Brain microvascular endothelial cell (primary cell): ENCODE measurements at regions not wholly inside any gene's neighbourhood (a gene's known extent, or its start where the extent isn't known, plus 50 kb on each side); places are given as distances from the start of the nearest gene placed in this dataset.

ENCODE experiments used
- DNase-seq: peaks from one replicate; pipeline ENCODE4 v3.0.0-alpha.2; 2020
- H3K27ac ChIP-seq: fragments of 250-450 bp; sonication (Bioruptor Pico); 2 replicates; pipeline ENCODE4 v1.5.1; 2020; ENCODE audit warnings: mild to moderate bottlenecking, moderate library complexity
- H3K27me3 ChIP-seq: fragments of 250-450 bp; sonication (Bioruptor Pico); replicated peaks from 2 replicates; pipeline ENCODE4 v1.5.1; 2020; ENCODE audit warnings: mild to moderate bottlenecking
- H3K36me3 ChIP-seq: fragments of 250-450 bp; sonication (Bioruptor Pico); replicated peaks from 2 replicates; pipeline ENCODE4 v1.5.1; 2020; ENCODE audit warnings: mild to moderate bottlenecking
- H3K4me3 ChIP-seq: 2 replicates; pipeline ENCODE4 v1.5.1; 2011; ENCODE audit warnings: low read depth, mild to moderate bottlenecking, control low read depth, low read length, moderate library complexity
- in situ Hi-C: cut with HindIII; loops from 2 replicates; pipeline ENCODE4 v1.10.0; 2017; ENCODE audit warnings: low sequenced_read_pairs, low pct_ligation_motif_present
- TF ChIP-seq, protein P1 (sequence below): IDR thresholded peaks from 2 replicates; pipeline ENCODE4 v1.5.1; 2011; ENCODE audit warnings: low read depth, mild to moderate bottlenecking, moderate library complexity, low read length, control low read depth, inconsistent platforms; ENCODE audit errors: missing control alignments

DNA sequence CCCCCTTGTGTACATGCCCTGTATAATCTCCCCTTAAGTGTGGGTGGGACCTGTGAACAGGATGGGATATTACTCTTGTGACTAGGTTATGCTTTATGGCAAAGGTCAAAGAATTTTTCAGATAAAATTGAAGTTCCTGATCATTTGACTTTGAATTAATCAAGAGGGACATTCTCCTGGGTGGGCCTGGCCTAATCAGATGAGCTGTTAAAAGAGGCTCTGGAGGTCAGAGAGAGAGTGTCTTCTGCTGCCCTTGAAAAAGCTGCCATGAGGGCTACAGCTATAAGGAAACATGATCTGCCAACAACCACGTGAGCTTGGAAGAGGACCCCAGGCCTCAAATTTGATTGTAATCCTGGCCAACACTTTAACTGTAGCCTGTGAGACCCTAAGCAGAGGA lies 125.6 kb upstream of the CSF3R start:
- in situ Hi-C loops, result no loop called here

DNA sequence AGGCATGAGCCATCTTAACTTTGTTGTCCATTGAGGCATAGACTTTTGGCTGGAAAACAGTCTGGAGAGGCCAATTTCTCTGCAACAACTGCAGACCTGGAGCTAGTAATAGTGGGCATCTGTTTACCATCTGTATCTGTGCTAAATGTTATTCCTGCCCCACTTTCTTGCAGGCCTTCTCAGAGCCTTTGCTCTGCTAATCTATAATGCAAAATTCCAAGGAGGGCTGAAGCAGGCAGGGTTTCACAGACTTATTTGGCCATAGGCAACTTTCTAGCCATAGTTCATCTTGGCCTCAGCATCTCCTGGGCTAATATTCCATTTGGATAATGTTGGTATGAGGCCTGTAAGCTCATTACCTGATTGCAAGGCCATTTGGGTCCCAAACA lies 124.5 kb upstream of the CSF3R start:
- H3K36me3 ChIP-seq, result no peaks in the 10 kb centered on the region
- in situ Hi-C loops, result no loop called here
- H3K27ac ChIP-seq, result no peak overlapping the region

More for the DNA sequence above, 125.6 kb upstream of the CSF3R start:
- TF ChIP-seq, protein P1, sequence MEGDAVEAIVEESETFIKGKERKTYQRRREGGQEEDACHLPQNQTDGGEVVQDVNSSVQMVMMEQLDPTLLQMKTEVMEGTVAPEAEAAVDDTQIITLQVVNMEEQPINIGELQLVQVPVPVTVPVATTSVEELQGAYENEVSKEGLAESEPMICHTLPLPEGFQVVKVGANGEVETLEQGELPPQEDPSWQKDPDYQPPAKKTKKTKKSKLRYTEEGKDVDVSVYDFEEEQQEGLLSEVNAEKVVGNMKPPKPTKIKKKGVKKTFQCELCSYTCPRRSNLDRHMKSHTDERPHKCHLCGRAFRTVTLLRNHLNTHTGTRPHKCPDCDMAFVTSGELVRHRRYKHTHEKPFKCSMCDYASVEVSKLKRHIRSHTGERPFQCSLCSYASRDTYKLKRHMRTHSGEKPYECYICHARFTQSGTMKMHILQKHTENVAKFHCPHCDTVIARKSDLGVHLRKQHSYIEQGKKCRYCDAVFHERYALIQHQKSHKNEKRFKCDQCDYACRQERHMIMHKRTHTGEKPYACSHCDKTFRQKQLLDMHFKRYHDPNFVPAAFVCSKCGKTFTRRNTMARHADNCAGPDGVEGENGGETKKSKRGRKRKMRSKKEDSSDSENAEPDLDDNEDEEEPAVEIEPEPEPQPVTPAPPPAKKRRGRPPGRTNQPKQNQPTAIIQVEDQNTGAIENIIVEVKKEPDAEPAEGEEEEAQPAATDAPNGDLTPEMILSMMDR, result no peak
- Histone ChIP-seq H3K27ac (no peak overlapping the region), H3K4me3 (no peak overlapping the region), H3K27me3 (no peaks in the 10 kb centered on the region), H3K36me3 (no peaks in the 10 kb centered on the region)
- DNase-seq, result no peak

DNA sequence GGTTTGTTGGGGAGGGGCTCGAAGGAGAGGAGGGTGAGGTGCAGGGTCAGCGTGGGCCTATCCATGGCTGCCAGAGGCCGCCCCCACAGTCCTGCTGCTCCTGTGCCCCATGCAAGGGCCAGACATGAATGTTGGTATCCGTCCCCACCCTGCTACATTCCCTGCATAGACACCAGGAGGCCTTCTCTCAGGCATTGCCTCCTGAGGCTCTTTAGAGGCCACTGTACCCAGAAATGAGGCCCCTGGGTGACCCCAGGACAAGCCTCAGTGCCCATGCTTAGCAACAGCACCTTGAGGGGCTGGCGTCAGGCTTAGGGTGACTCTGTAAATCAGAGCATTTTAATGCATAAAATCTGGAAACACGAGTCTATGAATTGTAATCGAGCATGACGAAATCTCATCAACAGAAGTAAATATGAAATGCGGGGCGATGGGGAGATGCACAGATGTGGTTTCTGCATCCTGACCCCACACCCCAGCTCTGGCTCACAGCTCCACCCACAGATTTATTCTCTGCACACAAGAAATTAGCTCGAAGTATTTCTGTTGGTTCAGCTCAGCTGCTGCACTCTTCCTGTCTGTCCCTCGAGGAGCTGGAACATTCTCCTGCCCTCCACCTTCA lies 124.0 kb upstream of the CSF3R start:
- H3K4me3 ChIP-seq, result no peak overlapping the region
- in situ Hi-C loops, result no loop called here
- no peak for DNase-seq
- TF ChIP-seq, protein P1, result no peak
- H3K27me3 ChIP-seq, result no peaks in the 10 kb centered on the region
- no peak overlapping the region for H3K27ac ChIP-seq
- H3K36me3 ChIP-seq, result no peaks in the 10 kb centered on the region

More for the DNA sequence above, 124.5 kb upstream of the CSF3R start:
- no peak for DNase-seq
- Histone ChIP-seq H3K4me3 (no peak overlapping the region), H3K27me3 (no peaks in the 10 kb centered on the region)
- TF ChIP-seq, protein P1, result no peak

DNA sequence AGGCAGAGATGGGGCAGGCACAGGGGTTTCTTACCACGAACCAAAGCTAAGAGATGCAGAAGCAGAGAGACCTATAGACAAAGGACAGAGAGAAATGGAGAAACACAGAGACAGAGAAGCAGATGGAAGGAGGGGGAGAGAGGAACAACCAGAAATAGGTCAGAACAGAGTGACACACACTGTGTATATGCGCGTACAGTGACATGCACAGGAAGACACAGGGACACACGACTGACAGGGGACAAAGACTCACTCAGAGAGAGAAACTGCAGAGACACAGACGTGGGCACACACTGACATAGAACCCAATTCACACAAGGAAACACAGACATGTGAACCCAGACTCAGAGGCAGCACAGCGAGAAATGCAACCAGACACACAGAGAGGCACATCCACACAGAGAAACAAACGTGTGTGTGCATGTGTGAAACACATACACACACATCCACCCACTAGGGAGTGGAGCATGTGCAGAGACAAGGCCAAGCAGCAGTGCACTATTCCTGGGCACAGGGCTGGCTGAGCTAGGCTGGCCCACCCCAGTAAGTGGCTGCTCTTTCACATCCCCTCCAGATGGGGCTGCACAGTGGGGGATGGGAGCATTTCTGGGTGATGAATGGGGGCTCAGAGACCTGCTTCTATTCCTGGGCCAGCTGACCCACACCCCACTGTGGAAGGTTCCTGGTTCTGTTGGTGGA lies 123.4 kb upstream of the CSF3R start:
- TF ChIP-seq, protein P1, result no peak
- no peak overlapping the region for H3K4me3 ChIP-seq
- no peak overlapping the region for H3K27ac ChIP-seq
- no peaks in the 10 kb centered on the region for H3K36me3 ChIP-seq
- in situ Hi-C loops, result no loop called here
- no peaks in the 10 kb centered on the region for H3K27me3 ChIP-seq
- DNase-seq, result no peak

DNA sequence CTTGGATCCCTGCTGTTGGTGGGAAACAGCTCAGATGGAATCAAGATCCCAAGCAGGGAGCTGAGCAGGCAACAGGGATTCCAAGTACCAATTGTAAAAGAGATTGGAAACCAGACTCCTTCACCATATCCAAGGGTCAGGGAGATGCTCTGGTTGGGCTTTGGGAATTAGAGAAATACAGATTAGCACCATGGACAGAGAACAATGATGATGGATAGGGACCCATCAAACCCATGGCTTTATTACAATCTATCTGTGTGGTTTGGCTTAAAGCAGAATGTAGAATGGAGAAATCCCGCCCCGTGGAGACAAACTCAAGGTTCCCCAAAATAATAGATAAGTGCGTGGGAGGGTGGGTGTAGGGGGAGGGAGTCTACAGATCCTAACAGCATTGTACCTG lies 120.7 kb upstream of the CSF3R start:
- TF ChIP-seq, protein P1, result no peak
- Histone ChIP-seq H3K4me3 (no peak overlapping the region), H3K27ac (no peak overlapping the region), H3K27me3 (no peaks in the 10 kb centered on the region), H3K36me3 (no peaks in the 10 kb centered on the region)
- DNase-seq, result no peak
- in situ Hi-C loops, result no loop called here
